ENCODE measurements at regions not wholly inside any gene's neighbourhood (a gene's known extent, or its start where the extent isn't known, plus 50 kb on each side); places are given as distances from the start of the nearest gene placed in this dataset.

DNA sequence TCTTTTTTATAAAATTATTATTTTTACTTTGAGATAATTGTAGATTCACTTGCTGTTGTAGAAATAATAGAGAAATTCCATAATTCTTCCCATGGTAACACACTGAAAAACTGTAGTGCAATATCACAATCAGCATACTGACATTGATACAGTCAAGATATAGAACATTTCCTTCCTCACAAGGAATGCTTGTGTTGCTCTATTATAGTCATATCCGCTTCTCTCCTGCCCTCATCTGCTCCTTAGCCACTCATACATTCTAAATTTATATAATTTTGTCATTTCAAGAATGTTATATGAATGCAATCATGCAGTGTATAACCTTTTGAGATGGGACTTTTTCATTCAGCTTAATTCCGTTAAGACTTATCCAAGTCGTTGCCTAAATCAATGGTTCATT lies 320.2 kb downstream of the BARHL2 start:
- H3K9me3 ChIP-seq (ENCODE audit: control insufficient read depth, low read depth, low read length), result no peaks in the 10 kb centered on the region
- Mint-ChIP-seq H3K27me3 (ENCODE audit: low read depth) (no peaks in the 10 kb centered on the region), H3K9me3 (no peaks in the 10 kb centered on the region), H3K4me1 (no peaks in the 10 kb centered on the region), H3K36me3 (ENCODE audit: insufficient read depth in 1 of 3, low read depth in 3 of 3) (no peaks in the 10 kb centered on the region), H3K27ac (no peak overlapping the region), H3K4me3 (no peak overlapping the region)
- TF ChIP-seq, protein P1, sequence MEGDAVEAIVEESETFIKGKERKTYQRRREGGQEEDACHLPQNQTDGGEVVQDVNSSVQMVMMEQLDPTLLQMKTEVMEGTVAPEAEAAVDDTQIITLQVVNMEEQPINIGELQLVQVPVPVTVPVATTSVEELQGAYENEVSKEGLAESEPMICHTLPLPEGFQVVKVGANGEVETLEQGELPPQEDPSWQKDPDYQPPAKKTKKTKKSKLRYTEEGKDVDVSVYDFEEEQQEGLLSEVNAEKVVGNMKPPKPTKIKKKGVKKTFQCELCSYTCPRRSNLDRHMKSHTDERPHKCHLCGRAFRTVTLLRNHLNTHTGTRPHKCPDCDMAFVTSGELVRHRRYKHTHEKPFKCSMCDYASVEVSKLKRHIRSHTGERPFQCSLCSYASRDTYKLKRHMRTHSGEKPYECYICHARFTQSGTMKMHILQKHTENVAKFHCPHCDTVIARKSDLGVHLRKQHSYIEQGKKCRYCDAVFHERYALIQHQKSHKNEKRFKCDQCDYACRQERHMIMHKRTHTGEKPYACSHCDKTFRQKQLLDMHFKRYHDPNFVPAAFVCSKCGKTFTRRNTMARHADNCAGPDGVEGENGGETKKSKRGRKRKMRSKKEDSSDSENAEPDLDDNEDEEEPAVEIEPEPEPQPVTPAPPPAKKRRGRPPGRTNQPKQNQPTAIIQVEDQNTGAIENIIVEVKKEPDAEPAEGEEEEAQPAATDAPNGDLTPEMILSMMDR (conservative IDR thresholded peaks at IDR 0.05), result no peak
- no peak overlapping the region for H4K91ac ChIP-seq (ENCODE audit: insufficient read length, low read depth, low read length)
- H2BK5ac ChIP-seq (ENCODE audit: insufficient read length, low read length), result no peak overlapping the region
- no peaks in the 10 kb centered on the region for H3K23me2 ChIP-seq (ENCODE audit: insufficient read length, low read depth, low read length, poor library complexity, severe bottlenecking)
- H2BK12ac ChIP-seq (ENCODE audit: insufficient read length, low read depth, low read length), result no peak overlapping the region
- no peak overlapping the region for H2BK20ac ChIP-seq (ENCODE audit: low read depth, low read length, poor library complexity, severe bottlenecking)
- H3K23ac ChIP-seq (ENCODE audit: insufficient read length, low read depth, low read length), result no peak overlapping the region
- no peak overlapping the region for H3K27ac ChIP-seq (ENCODE audit: insufficient read length, low read depth, low read length)
- H2BK15ac ChIP-seq (ENCODE audit: low read depth, low read length), result no peak overlapping the region
- no peak overlapping the region for H3K14ac ChIP-seq (ENCODE audit: insufficient read depth, low read length)
- no peaks in the 10 kb centered on the region for H3K27me3 ChIP-seq (ENCODE audit: insufficient read depth, low read length)
- no peaks in the 10 kb centered on the region for H4K20me1 ChIP-seq (ENCODE audit: control insufficient read depth, insufficient read depth, insufficient read length)
- no peak for DNase-seq
- H4K5ac ChIP-seq (ENCODE audit: insufficient read length, low read depth, low read length), result no peak overlapping the region
- no peak overlapping the region for H3K4me2 ChIP-seq (ENCODE audit: insufficient read depth, insufficient read length, low read length)
- no peak overlapping the region for H3K56ac ChIP-seq (ENCODE audit: insufficient read length, low read depth, low read length)
- H3K79me1 ChIP-seq (ENCODE audit: insufficient read depth, low read depth, low read length, poor library complexity, severe bottlenecking), result no peaks in the 10 kb centered on the region
- H3K4me1 ChIP-seq (ENCODE audit: insufficient read depth, low read length), result no peaks in the 10 kb centered on the region
- WGBS (ENCODE audit: extremely low coverage, insufficient read length, low lambda C conversion rate), result no CpG with 5 or more reads among the region's 3 CpGs
- H3K9ac ChIP-seq (ENCODE audit: extremely low read depth, insufficient read length, low read length), result no peak overlapping the region
- no peaks in the 10 kb centered on the region for H3K79me2 ChIP-seq (ENCODE audit: insufficient read depth, low read length)
- no peak overlapping the region for H2AK5ac ChIP-seq (ENCODE audit: insufficient read length, low read length)
- H3K18ac ChIP-seq (ENCODE audit: insufficient read length, low read depth, low read length), result no peak overlapping the region
- H2BK120ac ChIP-seq (ENCODE audit: low read depth, low read length, poor library complexity, severe bottlenecking), result no peak overlapping the region
- no peak overlapping the region for H2AFZ ChIP-seq (ENCODE audit: low read length)
- no peak overlapping the region for H3K4ac ChIP-seq (ENCODE audit: low read depth, low read length)
- H3T11ph ChIP-seq (ENCODE audit: low read length), result no peak overlapping the region
- H4K8ac ChIP-seq (replicated peaks; ENCODE audit: insufficient read length, low read depth, low read length), result no peak overlapping the region
